Activated CD4-positive, CD25-positive, alpha-beta regulatory T cell treated with anti-CD3 and anti-CD28 coated beads, Interleukin-2, amount 50 U/mL, for 72 hours (primary cell): ENCODE measurements at regions not wholly inside any gene's neighbourhood (a gene's known extent, or its start where the extent isn't known, plus 50 kb on each side); places are given as distances from the start of the nearest gene placed in this dataset.
"Not testable (repeated sequence)": the region's sequence is repeated elsewhere in the genome, so short reads cannot be mapped to it uniquely, and the experiment has no call there.

ENCODE experiments used
- DNase-seq: peaks from one replicate; pipeline ENCODE4 v3.0.0; 2021

DNA sequence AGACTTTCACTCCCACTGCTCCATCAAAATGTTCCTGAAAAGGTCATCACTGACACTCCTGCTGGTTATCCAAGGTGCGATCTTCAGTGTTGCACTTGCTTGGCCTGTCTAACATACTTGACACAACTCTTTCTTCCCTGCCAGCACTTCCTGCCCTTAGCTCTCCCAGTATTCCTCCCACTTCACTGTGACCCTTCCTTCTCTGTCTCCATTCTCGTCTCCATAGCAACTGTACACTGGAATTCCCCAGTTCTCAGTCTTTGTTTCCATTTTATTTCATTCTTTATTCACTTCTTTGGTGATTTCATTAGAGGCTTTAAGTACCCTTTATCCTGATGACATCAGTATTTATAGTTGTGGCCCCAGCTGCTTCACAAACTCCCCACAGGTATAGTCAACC lies 333.0 kb downstream of the IRS1 start:
- no peak for DNase-seq

DNA sequence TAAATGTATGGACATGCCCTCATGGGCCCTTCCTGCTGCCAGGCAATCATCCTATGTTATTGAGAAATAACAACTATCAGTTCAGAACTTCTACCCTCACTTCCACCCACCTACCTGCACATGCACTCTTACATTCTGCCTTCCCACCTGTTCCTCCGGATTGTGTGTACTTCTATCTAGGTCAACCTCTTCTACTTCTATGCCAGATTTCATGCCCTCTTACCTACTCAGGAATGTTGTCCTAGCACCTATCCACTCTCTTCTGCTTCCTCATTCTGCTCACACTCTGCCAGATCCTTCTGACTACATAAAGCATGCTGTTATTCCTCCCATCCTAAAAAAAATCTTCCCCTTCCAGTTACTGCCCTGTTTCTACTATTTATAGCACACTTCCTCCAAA lies 333.5 kb downstream of the IRS1 start:
- no peak for DNase-seq

DNA sequence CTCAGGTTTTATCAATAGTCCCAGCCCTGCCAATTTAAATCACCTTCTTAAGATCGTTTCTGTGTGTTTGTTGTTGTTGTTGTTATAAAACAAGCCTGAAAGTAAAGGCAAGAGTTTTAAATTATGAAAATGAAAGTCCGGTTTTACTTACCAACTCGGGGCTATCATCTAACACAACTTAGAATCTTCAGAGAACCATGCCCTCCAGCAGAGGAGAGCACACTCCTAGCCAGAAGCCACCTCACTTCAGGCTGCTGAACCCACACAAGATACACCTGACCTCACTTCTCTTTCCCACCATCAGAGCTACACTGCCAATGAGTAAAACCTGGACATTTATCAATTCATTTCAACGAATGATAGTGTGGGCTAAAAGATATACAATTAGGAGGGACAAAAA lies 335.2 kb downstream of the IRS1 start:
- DNase-seq = no peak

DNA sequence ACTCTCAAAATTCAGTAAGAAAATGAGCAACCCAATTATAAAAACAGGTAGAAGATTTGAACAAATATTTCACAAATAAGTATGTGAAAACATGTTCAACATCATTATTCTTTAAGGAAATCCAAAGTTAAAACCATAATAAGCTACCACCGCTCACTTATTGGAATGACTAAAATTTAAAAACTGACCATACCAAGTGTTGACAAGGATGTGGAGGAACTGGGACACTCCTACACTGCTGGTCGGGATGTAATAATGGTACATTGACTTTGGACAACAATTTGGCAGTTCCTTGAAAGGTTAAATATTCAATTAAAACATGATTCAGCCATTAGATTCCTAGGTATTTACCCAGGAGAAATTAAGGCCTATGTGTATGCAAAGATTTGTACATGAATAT lies 336.5 kb downstream of the IRS1 start:
- no peak for DNase-seq

DNA sequence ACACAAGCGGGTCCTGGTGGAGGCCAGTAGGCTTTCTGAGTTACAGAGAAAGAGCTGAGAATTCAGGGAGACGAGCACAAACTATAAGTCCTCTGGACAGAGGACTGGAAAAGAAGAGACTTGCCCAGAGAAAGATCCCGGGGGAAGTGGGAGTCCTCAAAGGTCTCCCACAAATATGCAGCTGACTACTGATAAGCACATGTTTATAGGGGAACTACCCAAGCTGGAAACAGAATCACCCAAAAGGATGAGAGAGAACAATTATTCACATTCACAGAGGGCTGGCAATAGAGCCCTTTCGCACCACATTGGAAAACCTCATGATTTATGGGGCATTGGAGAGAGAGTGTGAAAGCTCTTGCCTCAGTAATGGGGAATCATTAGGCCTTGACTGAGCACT lies 337.6 kb downstream of the IRS1 start:
- no peak for DNase-seq

DNA sequence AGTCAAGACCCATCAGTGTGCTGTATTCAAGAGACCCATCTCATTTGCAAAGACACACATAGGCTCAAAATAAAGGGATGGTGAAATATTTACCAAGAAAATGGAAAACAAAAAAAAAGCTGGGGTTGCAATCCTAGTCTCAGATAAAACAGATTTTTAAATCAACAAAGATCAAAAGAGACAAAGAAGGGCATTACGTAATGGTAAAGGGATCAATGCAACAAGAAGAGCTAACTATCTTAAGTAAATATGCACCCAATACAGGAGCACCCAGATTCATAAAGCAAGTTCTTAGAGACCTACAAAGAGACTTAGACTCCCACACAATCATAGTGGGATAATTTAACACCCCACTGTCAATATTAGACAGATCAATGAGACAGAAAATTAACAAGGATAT lies 343.5 kb downstream of the IRS1 start:
- not testable (repeated sequence) for DNase-seq

DNA sequence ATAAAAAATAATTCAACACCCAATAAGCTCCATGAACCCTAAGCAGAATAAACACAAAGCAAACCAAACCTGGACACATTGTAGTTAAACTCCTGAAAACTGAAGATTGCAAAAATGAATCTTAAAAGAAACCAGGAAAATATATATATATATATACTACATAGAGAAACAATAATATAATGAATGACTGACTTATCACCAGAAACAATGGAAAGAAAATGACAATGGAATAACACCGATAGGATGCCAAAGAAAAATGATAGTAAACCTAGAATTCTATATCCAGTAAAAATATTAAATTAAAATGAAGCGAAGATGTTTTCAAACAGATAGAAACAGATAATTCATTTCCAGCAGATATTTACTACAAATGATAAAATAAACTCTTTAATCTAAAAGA lies 346.9 kb downstream of the IRS1 start:
- DNase-seq = no peak

DNA sequence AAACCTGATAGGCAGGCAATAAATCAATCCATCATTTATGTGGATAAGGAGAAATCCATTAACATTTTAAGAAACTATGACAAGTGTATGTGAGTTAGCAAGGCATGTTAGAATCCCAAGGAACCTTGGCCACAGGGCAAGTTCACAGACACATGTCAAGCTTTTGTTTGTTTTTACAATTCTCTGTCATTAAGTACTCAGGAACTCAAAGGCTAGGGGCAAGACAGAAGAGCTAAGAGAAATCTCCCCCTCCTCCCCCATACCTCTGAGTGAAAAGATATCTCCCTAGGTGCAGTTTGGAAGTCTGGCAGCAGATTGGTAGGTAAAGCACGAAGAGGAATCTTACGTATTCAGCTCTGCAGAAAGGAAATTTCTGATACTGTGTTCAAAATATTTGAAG lies 348.1 kb downstream of the IRS1 start:
- no peak for DNase-seq

DNA sequence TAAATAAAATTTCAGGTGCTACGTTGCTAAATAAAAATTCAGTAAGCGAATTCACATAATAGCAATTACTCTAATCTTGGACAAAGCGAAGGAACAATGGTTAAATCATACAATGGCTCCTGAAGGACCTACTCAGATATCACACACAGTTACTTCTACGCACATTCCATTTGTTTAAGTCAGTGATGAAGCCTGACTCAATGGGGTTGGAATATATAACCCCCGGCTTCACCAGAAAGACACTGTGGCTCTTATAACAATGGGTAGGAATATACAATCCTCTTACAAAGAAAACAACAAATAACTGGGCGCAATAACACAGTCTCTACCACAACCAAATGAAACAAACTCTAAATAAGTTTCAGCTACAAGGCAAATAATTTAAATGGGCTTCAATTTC lies 349.5 kb downstream of the IRS1 start:
- DNase-seq = no peak

DNA sequence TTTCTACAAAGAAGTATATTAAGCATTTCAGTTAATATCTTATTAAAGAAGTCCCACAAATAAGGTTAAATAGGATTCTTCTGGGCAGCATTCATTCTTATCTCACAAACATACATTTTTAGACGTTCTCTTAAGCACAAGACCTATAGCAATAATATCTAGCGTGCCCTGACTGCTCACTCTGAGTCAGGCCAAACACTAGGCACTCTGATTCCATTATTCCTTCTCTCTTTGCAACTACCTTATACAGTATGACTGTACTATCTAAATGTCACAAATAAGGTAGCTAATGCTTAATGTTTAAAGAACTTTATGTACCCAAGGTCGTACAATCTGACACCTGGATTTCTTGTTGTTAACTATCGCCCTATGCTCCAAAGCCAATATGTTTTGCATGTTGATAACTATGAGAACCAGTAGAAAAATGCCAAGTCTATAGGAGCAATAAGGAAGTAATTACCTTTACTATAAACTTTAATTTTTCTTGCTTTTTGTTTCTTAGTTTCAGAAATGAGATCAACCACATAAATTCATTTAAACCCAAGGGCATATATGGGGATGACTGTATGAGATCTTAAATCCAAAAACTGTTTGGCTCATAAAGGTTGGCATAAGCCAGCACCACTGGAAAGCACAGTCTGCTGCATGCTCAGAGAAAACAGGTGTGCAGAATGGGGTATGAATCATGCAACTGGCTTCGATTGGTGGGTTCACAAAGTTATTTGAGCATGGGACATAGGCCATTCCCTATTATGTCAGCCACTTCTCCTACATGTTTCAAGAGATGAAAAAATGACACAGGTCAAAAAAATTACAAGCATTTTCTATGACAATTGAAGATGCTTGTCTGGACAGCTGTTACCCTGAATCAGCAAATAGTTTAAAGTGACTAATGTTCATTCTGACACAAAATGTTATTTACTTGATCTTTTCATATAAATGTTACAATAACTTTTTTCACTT lies 352.0 kb downstream of the IRS1 start:
- DNase-seq = no peak

DNA sequence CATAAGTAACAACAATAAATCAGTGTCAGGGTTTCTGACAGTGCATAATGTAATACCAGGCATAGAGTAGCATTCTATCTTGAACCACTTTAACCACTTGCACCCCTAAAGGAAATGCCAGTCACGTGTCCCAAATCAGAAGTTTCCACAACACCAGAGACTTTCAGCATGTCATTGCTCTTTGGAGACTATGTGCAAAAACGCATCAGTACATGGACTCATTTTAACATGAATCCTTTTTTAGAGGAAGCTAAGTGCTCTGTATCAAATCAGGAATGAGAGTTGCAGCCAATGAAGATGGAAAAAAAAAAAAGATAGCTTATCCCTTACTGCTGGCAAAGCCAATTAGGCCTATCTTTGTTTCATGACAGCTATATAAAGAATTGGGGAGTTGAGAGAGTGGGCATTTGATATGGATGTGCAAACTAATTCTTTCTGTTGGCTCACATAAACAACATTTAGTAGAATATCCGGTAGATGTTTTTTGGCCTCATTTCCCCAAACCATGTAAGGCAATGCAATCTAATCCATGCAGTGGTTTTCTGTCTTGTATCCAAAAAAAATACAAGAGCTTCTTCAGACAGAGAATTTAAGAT lies 353.1 kb downstream of the IRS1 start:
- no peak for DNase-seq

DNA sequence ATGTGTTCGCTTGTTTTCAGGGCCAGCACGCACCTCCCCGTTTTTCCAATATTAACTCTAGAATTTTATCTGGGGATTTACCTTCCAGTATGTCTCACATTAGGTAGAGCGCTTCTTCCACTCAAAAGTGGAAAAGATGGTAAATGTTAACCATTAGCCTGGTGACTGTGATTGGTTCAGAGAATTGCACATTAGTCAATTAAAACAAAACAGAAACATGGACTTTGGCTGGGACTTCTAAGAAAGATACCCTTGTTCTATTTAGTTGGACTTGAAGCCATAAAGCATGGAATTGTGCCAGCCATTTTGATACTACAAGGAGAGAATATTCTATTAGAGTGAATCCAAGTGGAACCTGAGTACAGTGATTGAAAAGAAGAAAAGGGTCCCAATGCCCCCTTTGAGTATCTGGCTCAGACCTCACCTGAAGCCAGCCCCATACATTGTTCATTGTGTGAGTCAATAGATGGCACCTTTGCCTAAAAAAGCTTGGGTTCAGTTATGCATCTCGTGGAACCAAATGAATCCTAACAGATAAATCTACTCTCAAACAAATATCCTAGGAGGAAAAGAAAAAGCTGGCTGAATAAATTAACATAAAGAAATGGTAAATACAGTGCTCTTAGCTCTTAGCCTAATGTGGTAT lies 354.3 kb downstream of the IRS1 start:
- no peak for DNase-seq

DNA sequence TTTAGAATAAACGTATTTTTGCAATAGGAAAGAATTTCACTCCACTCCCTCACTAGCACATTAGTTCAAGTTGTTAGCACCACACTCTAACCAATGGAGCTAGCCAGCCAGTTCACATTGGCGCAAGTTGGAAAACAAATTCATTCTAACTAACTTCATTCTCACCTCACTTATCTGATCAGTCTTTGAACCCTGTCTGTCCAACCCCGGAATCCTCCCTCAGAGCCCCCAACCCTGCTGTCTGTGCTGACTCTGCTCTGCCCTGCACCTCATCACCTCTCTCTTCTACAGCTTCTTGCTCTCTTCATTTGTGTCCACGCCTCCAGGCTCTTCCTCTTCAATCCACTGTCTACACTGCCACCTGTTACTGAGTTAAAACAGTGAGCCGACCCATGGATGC lies 356.5 kb downstream of the IRS1 start:
- no peak for DNase-seq

DNA sequence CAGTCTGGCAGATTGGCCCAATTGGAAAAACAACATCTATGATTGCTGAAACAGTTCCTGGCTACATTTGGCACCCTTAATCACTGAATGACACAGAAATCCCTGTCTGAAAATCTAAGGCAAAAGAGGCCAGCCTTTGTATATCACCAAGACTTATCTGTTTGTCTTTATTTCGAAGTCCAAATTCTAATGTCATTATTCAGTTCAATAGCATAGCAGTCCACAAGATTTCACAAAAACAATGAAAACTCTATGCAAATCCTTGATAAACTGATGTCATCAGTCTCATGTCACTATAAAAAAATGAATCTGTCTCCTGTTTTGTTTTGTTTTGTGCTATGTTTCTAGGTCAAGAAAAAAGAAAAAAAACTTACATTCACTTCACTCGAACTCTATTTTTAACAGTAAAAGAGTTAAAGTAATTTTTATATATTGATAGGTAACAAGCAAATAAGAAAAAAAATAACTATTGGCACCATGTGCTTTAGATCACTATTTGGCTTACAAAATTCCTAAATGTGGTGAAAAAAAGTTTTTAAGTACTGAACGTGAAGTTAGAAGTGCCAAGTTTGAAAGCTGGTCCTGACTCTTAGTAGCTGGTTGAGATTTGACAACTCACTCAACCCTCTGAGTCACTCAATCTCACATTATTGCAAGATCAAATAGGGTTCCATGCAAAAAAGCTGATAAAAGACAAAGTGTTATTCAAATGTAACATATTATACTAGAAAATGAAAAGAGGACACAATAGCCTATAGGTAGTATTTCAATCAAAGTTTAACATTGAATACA lies 359.3 kb downstream of the IRS1 start:
- DNase-seq = no peak

DNA sequence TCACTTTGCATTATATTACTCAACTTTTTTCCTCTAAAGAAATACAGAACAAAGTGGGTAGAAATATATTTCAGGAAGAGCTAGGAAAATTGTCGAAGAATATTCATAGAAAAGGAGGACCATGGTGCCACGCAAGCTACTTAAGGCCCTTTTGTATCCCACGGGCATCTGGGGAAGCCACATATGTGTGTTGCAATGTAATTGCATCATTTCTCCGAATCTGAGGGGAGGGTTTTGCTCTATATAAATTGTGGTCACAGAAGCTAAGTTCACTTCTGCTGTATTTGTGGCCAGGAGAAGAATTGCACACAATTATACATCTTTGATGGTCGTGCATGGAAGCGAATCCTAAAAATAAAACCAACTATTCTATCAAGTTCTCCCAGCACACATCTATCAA lies 360.3 kb downstream of the IRS1 start:
- no peak for DNase-seq

DNA sequence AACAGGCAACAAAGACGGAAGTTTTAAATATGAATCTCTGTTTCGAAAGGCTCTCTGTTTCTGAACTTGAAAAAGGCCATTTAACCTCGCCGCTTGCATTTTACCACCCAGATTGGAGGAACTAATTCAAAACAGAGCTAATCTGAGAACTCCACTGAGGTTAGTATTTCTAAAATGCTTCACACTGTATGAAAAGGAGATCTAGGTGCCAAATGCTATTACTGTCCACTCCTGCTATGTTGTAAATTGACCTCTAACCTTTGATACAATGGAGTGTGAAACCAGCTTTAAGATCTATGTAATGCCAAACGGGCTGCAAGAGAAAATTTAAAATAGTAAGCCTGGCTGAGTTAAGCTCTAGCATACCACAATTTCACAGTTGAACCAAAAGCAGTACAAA lies 364.5 kb downstream of the IRS1 start:
- no peak for DNase-seq

DNA sequence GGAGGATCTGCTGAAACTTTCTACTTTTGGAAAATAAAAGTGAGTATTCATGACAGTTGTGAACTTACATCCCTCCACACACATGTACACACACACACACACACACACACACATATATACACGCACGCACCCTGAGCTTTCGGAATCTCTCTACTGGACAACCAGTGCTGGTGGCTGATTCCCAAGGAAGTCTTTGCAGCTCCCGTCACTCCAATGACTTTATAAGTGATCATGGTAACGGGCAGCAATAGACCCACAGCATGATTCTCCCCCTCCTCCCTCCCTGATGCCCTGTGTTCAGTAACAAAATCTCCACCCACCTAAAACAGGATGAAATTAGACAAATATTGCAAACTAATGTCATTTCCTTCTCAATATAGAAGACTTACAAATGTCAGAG lies 364.9 kb downstream of the IRS1 start:
- no peak for DNase-seq

DNA sequence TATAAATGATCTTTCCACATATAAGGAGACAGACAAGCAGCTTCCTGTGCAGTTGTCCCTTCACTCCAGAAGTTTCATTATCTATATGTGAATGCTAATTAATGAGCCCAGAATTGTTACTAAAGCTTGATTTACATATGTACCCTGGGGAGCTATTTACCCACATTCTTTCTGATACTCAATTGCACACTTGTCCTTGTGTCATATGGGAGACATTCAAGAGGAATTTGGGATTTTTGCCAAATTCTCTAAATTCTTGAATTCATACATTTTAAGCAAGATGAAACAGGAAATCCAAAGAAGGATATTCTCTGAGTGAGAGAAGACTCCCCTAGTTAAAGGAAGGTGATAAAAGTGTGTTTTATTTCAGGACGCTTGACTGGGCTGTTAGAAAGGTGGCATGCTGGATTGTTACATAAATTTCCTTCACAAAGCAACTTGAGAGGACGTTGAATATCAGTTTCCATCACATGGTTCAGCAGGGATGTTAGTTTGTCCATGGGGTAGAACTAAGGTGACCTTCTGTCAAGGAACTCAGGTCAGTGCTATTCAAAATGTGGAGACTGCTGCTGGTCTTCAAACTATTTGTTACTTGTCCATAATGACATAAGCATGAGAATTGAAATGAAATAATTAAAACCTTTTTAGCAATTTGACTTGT lies 368.2 kb downstream of the IRS1 start:
- no peak for DNase-seq

DNA sequence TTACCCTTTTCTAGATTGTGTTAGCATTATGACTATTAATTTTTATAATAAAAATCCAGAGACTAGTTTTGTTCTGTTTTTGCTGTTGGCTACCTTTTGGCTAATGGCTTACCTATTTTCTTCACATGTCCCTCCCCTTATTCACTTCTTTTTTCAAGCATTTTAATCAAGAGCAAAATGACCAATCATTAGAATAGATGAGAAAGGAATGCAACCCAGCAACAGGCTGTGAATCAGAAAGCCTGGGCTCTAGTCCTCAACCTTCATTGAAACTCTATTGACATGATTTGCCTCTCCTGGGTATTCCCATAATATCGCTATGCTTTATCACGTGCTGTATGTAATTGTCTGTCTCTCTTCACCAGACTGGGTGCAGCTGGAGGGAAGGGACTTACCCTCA lies 370.1 kb downstream of the IRS1 start:
- no peak for DNase-seq

DNA sequence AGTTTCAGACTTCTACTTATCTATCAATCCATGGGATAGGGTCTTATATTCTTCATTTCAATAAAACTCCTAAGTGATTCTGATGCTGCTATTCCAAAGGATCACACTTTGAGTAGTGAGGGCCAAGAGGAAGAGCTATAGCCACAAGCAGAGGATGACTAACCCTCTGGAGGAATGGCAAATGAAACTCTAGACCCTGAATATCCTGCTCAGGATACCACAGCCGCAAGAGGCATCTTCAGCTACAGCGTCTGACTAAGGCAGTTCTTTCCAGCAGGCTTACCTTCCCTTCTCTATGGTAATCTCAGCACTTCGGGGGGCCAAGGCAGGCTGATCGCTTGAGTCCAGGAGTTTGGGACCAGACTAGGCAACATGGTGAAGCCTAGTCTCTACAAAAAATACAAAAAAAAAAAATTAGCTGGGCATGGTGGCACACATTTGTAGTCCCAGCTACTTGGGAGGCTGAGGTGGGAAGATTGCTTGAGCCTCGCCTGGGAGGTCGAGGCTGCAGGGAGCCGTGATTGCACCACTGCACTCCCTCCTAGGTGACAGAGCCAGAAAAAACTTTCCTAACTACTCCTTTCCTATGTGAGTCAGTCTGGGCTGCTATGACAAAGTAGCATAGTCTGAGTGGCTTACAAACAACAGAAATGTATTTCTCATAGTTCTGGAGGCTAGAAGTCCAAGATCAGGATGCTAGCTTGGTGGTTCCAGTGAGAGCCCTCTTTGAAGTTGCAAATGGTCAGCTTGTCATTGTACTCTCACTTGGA lies 371.9 kb downstream of the IRS1 start:
- no peak for DNase-seq

DNA sequence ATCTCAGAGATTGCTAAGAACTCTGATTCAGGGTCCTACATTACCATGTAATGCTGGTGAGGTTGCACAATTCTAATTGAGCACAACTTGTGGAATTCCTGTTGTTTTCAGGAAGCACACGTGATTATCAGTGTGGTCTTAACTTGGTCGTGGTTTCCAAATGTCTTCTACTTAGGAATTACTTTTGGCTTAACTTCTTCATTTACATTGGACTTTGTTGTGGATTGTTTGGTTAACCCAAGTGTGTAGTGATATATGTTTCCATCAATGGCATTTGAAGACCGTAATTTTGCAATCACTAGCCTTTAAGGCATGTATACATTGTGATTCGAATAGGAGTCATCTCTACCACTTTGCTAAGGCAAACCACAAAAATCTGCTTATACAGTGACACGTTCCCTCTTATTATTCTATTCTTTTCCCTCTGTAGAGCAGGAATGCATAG lies 373.3 kb downstream of the IRS1 start:
- DNase-seq = no peak

DNA sequence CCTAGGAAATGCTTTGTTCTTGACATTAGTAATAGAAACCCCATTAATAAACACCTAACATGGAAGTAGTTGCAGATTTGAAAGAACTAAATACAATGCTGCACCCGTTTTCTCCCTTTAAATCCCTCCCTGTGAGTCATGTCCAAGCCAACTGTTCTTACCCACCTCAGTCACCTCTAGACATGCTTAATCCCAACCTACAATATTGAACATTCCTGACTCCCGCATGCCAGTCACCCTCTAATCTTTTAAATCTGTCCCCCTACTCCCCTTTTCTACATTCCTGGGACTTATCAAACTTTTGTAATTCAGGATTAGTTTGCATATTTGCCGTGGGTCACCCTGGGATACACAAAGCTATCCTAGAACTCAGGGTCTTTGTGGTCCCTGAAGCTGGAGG lies 374.6 kb downstream of the IRS1 start:
- no peak for DNase-seq
